OCI-LY3 (cell line): ENCODE measurements at regions not wholly inside any gene's neighbourhood (a gene's known extent, or its start where the extent isn't known, plus 50 kb on each side); places are given as distances from the start of the nearest gene placed in this dataset.

Experiments used
- CTCF ChIP-seq: fragments of 200-600, 300-600 bp; sonication (generic); IDR thresholded peaks from 2 replicates; pipeline ENCODE4 v1.5.1; 2014; ENCODE audit warnings: antibody characterized with exemption, low read length, low read depth
- EZH2phosphoT487 ChIP-seq: fragments of 200-600 bp; shearing (Covaris generic); IDR thresholded peaks from 2 replicates; pipeline ENCODE4 v1.6.1; 2018; ENCODE audit warnings: antibody characterized with exemption, mixed run types, low read depth

GRCh38 chr1:242610209-242610608, 85.7 kb upstream of the PLD5 start:
- TF ChIP-seq CTCF: no peak
- TF ChIP-seq EZH2phosphoT487: no peak
